NCI-H524 treated with DMSO at 0.1 percent for 48 hours (cell line): ENCODE measurements at regions not wholly inside any gene's neighbourhood (a gene's known extent, or its start where the extent isn't known, plus 50 kb on each side); places are given as distances from the start of the nearest gene placed in this dataset.
"Not testable (repeated sequence)": the region's sequence is repeated elsewhere in the genome, so short reads cannot be mapped to it uniquely, and the experiment has no call there.

ENCODE experiments used
- DNase-seq: peaks from one replicate; lab custom pipeline; 2025; lab: John Stamatoyannopoulos, UW

DNA sequence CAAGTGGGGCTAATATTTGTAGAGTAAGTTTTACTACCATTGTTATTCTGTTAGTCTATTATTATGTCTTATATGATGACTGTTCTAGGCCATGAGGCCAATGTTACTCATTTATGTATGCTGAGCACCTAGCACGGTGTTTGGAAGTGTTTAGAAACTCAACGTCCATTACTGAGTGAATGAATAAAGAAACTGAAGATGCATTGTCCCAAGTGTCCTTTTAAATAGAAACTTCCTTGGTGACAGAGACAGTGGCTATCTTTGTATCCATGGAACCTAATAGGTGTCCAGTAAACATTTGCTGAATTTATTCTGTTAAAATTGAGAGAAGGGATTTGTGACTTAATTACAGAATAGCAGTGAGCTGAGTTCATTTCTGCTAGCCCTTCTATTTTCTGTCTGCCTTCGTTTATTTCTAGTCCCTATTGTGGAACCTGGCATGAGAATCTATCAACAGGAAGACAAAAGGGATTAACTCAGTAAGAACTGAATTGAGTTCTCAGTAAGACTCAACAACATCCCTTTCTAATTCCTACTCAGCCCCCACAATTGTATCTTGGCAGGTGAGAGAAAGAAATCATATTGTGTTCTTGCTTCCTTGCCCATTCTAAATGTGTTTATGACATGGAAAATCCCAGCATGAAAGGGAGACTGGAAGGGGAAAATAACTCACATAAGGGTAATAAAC is 246.6 kb upstream of the LRRC3B start:
- no peak for DNase-seq

DNA sequence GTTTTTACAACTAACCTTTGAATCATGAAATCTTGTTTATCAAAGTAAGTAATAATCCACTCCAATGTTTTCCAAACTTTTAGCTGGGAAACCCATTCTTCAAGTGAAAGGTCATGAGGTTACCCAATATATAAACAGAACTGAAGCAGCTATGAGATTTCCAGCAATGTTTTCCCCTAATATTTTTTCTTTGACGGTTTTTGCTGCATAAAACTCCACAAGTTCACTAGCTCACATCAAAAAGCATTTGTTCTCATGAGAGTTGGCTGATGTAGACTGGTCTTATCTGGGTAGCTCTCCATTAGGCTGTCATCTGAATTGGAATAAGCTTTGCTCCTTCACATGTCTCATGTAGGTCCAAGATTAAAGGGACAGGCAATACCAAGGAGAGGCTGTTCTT is 241.2 kb upstream of the LRRC3B start:
- DNase-seq: no peak

DNA sequence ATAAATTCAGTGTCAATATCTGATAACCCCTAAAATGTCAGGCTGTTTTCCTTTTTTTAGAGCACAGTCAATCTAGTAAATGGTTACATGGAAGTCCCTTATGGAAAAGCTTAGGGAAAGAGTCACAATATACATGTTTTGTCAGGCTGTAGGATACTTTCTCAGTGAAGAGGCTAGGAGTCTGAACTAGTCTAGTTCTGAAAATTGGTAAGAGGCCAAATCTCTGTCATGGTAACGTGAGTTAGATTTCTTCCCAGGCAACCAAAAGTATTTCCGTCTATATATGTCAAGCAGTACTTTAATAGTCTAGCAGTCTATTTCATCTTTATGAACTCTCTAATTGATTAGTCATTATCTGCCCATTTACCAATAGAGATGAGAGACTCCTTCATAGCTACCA is 215.9 kb upstream of the LRRC3B start:
- no peak for DNase-seq

DNA sequence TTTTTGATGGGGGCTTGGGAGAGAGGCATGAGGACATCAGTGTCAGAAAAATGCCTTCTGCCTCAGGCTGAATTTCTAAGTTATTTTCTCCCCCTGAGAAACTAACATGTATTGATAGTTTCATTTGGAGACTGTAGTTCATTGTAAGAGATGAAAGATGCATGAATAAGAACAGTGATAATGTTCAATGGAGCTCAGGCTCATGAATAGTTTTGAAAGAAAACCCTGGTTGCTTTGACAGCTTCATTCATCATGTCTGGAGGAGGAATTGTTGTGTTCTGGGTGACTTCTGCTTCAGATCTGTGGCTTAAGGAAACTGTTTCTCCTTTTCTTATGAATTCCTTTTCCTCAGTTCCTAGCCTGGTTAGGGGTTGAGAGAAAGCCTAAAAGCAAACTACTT is 204.0 kb upstream of the LRRC3B start:
- no peak for DNase-seq

DNA sequence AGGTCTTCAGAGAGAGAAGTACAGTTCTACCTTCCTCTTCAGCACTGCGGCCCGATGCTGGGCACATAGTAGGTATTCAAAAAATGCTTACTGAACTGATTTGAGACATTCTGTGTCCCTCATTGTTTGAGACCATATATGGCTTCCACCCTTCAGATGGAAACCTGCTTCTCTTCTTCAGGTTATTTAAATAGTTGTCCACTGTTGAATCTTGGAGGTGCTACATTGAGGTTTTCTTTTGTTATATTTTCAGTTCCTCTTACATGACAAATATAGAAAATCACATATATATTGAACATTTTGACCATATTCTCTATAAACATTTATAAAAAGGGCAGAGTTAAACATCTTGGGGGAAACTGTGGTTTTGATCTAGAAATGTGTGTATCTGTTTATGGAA is 200.2 kb upstream of the LRRC3B start:
- no peak for DNase-seq

DNA sequence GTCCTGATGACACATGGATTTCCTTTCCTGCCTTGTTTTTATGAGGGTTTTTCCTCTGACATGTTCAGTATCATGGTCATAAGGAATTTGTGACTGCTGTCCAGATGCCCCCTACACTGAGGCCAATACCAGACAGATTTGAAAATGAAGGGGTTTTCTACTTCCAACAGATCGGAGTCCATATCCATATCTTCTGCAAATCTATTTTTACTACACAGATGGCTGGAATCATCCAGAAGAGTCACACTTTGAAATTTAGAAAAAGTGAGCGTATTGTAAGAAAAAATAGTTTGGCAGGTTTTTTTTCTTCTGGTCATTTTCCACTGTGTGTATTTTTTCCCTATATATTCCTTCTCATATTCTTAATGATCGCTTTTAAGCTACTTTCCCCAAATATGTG is 197.5 kb upstream of the LRRC3B start:
- no peak for DNase-seq

DNA sequence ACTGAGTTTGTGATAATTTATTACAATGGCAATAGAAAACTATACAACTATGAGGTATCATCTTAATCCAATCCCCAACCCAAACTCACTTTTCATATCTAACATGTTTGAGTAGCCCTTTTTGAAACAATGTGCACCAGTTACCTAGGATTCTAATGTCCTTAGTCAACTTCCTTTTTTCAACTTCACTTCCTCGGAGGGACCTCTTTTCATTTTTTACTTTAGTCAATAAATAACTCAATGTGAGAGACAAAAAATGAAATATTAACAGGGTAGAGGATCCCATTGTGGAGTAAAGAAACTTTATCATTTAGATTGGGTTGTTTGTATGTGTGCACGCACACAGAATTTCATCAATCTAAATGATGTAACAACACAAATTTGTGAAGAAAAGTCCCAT is 193.6 kb upstream of the LRRC3B start:
- no peak for DNase-seq

DNA sequence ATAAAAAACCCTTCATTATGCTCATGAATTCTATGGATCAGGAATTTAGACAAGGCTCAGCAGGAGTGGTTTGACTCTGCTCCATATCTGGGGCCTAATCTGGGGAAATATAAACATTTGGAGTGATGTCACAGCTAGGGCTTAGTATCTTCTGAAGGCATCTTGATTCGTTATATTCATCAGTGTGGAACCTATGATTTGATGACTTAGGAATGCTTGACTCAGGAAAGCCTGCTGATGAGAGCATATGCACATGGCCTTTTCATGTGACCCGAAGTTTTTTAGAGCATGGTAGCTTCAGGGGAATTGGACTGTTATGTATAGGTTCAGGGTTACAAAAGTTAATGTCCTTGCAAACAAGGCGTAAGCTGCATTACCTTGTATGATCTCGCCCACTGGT is 184.9 kb upstream of the LRRC3B start:
- no peak for DNase-seq

DNA sequence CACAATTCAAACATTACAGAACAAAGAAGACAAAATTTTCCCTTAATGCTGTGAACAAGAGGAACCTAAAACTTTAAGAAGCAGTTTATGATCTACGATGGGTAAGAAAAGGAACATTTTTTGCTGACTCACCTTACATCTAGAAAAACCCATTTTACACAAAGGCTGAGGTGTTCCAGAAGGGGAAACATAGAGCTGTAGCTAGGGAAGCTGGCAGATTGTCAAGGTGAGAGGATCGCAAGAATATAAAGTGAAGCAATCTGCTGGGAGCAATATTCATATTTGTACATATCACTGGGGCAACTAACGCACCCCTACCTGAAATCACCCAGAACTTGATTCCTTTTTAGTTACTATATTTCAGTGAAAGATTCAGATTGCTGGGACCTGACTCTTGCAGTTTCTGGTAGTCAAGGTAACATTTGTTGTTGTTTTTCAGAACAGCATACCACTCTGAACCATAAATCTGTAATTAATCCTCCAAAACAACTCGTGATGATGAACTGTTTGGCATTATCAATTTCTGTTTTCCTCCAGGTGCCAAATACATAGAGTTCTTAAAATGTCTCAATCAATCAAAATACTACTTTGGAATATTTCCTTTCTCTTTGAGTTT is 184.1 kb upstream of the LRRC3B start:
- no peak for DNase-seq

DNA sequence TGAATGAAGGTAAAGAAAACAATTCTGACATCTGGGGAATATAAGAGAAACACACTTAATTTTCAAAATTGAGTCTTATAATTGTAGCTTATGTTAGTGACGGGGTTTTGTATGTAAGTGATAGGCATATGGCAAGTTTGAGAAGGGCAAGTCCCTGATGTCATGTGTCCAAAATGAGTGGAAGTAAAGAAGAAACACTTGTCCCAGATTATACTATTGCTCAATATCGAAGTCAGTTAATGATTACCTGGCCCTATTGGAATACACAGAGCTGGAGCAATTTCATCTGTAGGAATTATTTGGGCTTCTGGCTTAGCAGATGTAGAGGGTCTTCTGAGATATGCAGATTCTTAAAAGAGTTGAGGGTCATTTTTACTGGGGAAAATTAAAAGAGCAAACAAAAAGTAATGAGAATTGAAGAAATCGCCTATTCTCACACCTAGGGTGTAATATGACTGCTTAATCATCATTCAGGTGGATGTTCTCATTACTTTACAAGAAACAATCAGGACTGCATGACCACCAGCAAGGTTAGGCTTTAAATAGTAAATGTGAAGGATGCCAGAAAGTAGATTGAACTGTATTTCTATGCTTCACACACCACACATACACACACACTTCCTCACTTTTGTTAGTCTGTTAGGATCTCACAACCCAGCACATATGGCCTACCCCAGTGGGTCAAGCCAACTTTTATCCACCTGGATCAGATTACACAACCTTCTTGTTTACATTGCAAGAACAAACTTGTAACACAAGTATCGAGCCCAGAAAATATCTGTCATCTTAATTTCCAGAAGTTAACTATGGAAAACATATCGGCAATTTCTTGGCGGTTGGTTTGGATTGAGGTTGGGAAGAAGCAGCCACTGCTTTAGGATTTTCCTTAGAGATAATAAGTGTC is 183.3 kb upstream of the LRRC3B start:
- DNase-seq: no peak

DNA sequence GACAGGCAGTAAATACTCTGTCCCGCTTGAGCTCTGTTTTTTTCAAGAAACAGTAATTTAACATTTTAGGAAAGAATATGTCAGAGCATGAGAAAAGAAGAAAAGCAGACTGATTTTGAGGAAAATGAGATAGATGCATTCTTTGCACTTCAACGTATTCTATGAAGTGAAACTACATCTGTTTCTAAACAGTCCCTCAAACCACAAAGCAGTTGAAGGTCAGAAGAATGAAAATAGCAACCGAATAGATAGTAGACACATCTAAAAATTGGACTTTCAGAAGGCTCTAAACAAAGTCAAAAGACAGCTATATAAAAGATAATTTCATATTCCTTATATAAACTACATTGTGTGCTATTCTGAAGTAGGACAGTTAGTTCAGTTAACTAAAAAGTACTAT is 172.6 kb upstream of the LRRC3B start:
- DNase-seq: no peak

DNA sequence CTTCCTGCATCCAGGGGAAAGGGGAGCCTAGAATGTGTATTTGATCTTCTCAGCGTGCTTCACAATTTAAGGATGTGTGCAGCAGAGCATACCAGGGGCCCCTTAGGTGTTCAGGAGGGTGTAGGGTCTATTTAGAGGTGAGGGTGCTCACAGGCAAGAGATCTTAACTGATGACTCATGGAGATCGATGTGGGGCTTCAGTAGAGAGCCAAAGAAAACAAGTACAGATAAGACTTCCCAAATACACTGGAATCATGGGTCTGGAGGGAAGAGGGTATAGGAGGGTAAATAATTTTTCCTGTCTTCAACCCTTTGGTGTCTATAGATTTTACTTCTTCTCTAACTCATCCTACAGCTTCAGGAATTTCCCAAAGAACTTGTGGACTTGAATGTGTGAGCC is 170.2 kb upstream of the LRRC3B start:
- DNase-seq: no peak

DNA sequence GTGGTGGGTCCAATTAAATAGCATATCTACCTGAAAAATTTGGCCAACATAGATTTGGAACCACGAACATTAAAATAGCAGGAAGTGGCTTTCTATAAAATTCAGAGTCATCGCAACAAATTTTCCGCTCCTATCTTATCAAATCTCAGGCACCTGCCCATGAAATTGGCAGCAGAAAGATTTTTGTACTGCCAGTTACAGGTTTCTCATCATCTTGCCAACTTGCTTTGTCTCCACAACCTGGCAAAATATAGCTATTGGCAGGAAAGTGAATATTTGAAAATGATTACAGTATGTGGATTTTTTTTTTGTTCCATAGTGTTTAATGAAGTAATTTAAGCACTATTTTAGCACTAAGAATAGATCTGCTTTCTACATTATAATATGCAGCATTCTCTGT is 161.6 kb upstream of the LRRC3B start:
- no peak for DNase-seq

DNA sequence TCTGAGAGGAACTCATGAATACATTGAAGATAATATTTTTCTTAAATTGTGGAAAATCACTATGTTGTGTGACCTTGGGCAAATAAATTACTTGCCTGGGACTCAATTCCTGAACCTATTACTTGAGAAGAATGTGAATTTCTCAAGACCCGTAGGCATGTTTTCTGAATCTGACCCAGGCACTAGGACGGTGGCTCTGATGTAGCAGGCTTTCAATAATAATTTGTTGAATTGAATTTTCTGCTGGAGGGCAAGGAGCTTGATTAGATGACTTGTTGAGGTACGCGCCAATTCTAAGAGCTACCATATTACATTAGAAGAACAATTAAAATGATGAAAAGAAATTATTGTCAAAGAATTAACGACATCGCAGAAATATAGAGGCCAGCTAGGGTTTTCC is 150.2 kb upstream of the LRRC3B start:
- DNase-seq: no peak

DNA sequence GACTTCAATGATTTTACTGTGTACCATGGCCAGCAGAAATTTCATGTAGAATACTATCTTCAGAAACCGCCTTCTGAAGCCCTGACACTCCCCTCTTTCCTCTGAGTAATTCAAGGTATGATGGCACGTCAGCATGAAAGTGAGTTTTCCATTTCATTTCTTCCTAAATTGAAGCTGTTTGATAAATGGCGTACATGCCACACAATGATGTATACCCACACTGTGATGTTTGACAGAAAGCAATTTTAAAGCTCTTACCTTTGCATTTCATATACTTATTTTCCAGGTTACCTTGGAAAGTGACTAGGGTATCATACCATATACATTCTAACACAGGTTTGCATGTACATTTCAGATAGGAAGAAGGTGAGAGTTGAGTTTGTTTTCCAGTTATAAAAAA is 147.9 kb upstream of the LRRC3B start:
- no peak for DNase-seq

DNA sequence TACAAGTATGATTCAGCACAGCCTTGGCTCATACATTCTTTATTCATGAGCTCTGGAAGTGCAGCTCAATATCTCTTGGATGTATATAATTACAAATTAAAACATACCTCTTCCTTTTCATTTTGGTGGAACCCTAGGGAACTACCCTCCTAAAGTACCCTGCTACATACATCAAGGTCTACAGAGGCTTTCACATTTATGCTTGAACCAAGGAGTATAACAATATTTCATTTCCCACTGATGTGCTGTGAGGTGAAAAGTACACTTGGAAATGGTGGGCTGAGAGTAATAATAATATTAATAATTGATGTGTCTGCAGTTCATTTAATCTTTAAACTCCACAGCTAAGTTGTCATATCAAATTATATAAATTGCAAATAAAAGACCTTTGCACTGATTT is 142.2 kb upstream of the LRRC3B start:
- no peak for DNase-seq

DNA sequence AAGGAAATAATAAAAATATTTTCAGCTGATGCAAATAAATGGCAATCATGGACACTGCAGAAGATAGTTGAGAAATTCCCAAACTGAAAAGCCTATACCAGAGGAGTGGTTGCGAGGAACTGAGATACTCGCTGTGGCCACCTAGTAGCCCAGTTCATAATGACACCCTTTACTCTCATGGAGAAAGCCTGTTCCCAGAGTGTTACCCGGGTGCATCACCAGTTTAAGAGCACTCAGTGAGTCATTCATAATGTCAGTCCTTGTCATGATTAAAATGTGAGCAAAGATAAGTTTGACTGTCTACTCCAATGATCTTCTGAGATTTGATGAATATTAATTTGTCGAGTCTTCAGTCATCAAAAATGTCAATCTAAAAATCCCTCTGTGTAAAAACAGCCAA is 138.4 kb upstream of the LRRC3B start:
- peak; percentile 11 for DNase-seq

DNA sequence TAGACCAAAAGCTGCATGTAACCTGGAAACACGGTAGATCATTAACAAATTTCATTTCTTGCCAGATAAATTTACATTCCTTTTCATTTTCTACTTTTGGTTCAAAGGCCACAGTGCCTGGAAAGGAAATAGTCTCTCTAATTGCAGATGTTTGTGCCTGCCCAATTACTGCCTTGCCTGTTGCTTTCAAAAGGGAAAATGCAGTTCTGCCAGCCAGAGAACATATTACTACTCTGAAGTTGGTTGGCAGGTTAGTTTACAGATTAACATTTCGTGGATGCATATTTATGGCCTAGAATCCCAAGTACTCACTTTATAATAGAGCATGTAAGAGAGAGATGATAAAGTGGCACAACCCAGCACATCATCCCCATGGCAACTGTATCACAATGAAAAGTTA is 124.3 kb upstream of the LRRC3B start:
- DNase-seq: no peak

DNA sequence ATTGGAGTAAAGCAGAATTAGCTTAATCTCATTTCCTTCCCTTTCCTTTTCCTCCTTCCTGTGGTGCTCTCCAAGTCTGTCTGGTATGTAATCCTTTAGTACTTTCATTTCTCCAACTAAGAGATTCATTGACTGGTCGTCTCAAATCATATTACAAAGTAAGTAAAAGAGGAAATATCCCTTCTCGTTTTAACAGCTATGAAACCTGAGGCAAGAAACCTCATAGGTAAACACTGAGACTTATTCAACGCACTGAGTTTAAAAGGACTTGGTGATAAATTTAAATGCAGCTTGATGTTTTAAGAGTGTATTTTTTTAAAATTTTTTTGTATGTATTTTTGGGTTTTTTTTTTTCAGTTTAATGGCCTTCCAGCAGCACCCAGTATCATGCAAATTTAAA is 117.2 kb upstream of the LRRC3B start:
- peak; percentile 6 for DNase-seq

DNA sequence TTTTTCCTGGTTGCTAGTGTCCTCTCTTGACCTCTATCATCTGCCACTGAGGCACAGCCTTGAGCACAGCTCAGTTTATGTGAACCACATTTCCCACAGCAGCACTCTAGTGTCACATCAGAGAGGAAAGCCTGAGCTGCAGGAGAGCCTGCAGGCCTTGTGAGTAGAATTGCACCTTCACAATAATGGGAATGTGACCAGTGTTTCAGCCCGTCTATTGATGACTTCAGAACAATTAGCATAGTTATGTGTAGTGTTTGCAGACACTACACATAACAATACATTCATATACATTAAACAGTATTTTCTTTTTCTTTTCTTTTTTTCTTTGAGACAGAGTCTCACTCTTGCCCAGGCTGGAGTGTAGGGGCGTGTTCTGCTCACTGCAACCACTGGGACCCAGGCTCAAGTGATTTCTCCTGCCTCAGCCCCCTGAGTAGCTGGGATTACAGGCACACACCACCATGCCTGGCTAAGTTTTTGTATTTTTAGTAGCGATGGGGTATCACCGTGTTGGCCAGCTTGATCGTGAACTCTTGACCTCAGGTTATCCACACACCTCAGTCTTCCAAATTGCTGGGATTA is 108.0 kb upstream of the LRRC3B start:
- DNase-seq: not testable (repeated sequence)

DNA sequence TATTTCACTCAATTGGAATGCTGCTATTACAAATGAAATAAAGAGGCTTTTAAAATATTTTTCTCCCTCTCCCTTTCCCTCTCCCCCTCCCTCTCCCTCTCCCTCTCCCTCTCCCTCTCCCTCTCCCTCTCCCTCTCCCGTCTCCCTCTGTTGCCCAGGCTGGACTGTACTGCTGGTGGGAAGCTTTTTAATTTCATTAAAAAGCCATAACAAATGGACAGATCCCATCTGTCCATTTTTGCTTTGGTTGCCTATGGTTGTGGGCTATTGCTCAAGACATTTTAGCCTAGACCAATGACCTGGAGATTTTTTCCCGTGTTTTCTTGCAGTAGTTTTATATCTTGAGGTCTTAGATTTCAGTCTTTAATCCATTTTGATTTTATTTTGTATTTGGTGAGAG is 107.2 kb upstream of the LRRC3B start:
- DNase-seq: peak; percentile 22

DNA sequence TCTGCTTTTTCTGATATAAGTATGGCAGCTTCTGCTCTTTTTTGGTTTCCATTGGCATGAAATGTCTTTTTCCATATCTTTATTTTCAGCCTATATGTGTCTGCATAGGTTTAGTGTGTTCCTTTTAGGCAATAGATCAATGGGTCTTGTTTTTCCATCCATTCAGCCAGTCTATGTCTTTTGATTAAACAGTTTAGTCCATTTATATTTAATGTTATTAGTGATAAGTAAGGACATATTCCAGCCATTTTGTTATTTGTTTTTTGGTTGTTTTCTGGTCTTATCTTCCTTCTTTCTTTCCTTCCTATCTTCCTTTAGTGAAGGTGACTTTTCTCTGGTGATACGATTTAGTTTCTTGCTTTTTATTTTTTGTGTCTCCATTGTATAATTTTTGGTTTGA is 101.3 kb upstream of the LRRC3B start:
- DNase-seq: no peak

DNA sequence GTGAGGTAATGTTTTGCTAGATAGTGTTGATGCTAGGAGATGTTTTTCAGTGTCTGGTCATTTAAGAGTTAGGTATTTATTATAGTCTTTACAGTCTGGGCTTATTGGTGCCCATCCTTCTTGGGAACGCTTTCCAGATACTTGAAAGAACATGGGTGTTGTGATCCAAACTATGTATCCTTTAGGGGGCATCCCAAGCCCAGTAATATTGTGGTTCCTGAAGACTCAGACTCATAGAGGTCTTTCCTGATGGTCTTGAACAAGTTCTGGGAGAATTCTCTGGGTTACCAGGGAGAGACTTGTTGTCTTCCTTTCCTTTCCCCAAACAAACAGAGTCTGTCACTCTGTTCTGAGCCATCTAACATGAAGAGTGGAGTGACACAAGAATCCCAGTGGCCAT is 99.7 kb upstream of the LRRC3B start:
- DNase-seq: no peak
